Gastroesophageal sphincter (tissue), 4 donors: ENCODE measurements at regions not wholly inside any gene's neighbourhood (a gene's known extent, or its start where the extent isn't known, plus 50 kb on each side); places are given as distances from the start of the nearest gene placed in this dataset.

ENCODE experiments used
- ATAC-seq: fragments of 150-250 bp; one replicate; pipeline ENCODE4 v1.9.1; 2016; ENCODE audit warnings: mild to moderate bottlenecking, moderate library complexity
- H3K27ac ChIP-seq, 4 donors: fragments of 200-600 bp; sonication (generic) in 3 of 4; 1 replicate in 3 of 4; 2 replicates in 1 of 4; pipeline ENCODE4 v1.5.1; 2016 to 2019
- H3K27me3 ChIP-seq: fragments of 200-600 bp; sonication (generic); one replicate; pipeline ENCODE4 v1.5.1; 2019
- H3K36me3 ChIP-seq, 2 donors: fragments of 200-600 bp; sonication (generic); one replicate each; pipeline ENCODE4 v1.5.1; 2019; ENCODE audit warnings: control low read depth in 1 of 2
- H3K4me1 ChIP-seq, 3 donors: fragments of 200-600 bp; sonication (generic); 1 replicate in 2 of 3; 2 replicates in 1 of 3; pipeline ENCODE4 v1.5.1; 2016 to 2019; ENCODE audit warnings: control low read depth in 2 of 3
- H3K4me3 ChIP-seq, 2 donors: fragments of 200-600 bp; sonication (generic); one replicate each; pipeline ENCODE4 v1.5.1; 2019; ENCODE audit warnings: mild to moderate bottlenecking in 1 of 2, moderate library complexity in 1 of 2
- H3K9me3 ChIP-seq, 3 donors: fragments of 200-600 bp; sonication (generic); one replicate each; pipeline ENCODE4 v1.5.1; 2017 to 2019; ENCODE audit warnings: control low read depth in 2 of 3
- CTCF ChIP-seq, 4 experiments: fragments of 200-600 bp in 2 of 4; fragments of 450-650 bp in 2 of 4; sonication (generic) in 1 of 4; IDR thresholded peaks; one replicate each; pipeline ENCODE4 v1.5.1; 2017 to 2019; ENCODE audit warnings: antibody characterized with exemption in 4 of 4, mild to moderate bottlenecking in 2 of 4, moderate library complexity in 2 of 4
- EP300 ChIP-seq: sonication (generic); formaldehyde crosslinking; IDR thresholded peaks from one replicate; pipeline ENCODE4 v1.6.1; 2017; ENCODE audit warnings: antibody characterized with exemption, mild to moderate bottlenecking
- POLR2A ChIP-seq, 2 donors: fragments of 450-650 bp; IDR thresholded peaks; one replicate each; pipeline ENCODE4 v1.6.1; 2017; ENCODE audit warnings: antibody characterized with exemption in 2 of 2, mild to moderate bottlenecking in 2 of 2, moderate library complexity in 1 of 2
- POLR2AphosphoS5 ChIP-seq: sonication (generic); formaldehyde crosslinking; IDR thresholded peaks from one replicate; pipeline ENCODE4 v1.6.1; 2017; ENCODE audit warnings: antibody characterized with exemption
- whole genome bisulfite sequencing, 2 donors: methylation state at CpG; one replicate each; pipeline ENCODE4 v1.1.5; 2018; ENCODE audit warnings: low coverage in 1 of 2; 5-methylcytosine and 5-hydroxymethylcytosine counted together

GRCh38 chr3:106827515-106828213 is 549.6 kb upstream of the CCDC54 start:
- WGBS, 2 donors = 64 to 69% methylated on average over 5 of the region's 5 CpGs
- Histone ChIP-seq H3K27ac (no peak overlapping the region), H3K36me3 (no peaks in the 10 kb centered on the region), H3K27me3 (no peaks in the 10 kb centered on the region), H3K9me3 (no peaks in the 10 kb centered on the region), H3K4me1 (peaks cover 3 to 9% (median 4%) of the 10 kb centered on the region in 3 donors), H3K4me3 (no peak overlapping the region)
- no peak for ATAC-seq
- no peak for TF ChIP-seq POLR2AphosphoS5
- no peak for TF ChIP-seq CTCF (IDR thresholded peaks at IDR 0.05)
- TF ChIP-seq POLR2A (IDR thresholded peaks at IDR 0.05) = no peak
- no peak for TF ChIP-seq EP300

GRCh38 chr3:106829206-106829605 is 548.0 kb upstream of the CCDC54 start:
- H3K4me1 ChIP-seq = peaks cover 3 to 9% (median 4%) of the 10 kb centered on the region in 3 donors
- no peak for ATAC-seq
- H3K27me3 ChIP-seq = no peaks in the 10 kb centered on the region
- TF ChIP-seq EP300 = no peak
- no peak for TF ChIP-seq CTCF (IDR thresholded peaks at IDR 0.05)
- TF ChIP-seq POLR2AphosphoS5 = no peak
- TF ChIP-seq POLR2A (IDR thresholded peaks at IDR 0.05) = no peak
- H3K4me3 ChIP-seq = no peak overlapping the region
- no peaks in the 10 kb centered on the region for H3K36me3 ChIP-seq
- no peak overlapping the region for H3K27ac ChIP-seq
- no peaks in the 10 kb centered on the region for H3K9me3 ChIP-seq
- 75 to 80% methylated on average over 2 to 3 of the region's 3 CpGs for WGBS, 2 donors

- Histone ChIP-seq H3K36me3 (no peaks in the 10 kb centered on the region), H3K9me3 (no peaks in the 10 kb centered on the region), H3K27ac (no peak overlapping the region), H3K4me3 (no peak overlapping the region), H3K27me3 (no peaks in the 10 kb centered on the region), H3K4me1 (peaks cover 0 to 9% (median 4%) of the 10 kb centered on the region in 3 donors)
- no peak for TF ChIP-seq EP300
- no peak for TF ChIP-seq POLR2A (IDR thresholded peaks at IDR 0.05)
- no peak for TF ChIP-seq CTCF (IDR thresholded peaks at IDR 0.05)
- no peak for TF ChIP-seq POLR2AphosphoS5
- 67 to 75% methylated on average over 2 of the region's 2 CpGs for WGBS, 2 donors
- no peak for ATAC-seq
These were observed 546.9 kb upstream of the CCDC54 start for GRCh38 chr3:106830334-106830733.

GRCh38 chr3:106836906-106837305 is 540.3 kb upstream of the CCDC54 start:
- H3K36me3 ChIP-seq = no peaks in the 10 kb centered on the region
- no peak for TF ChIP-seq POLR2A (IDR thresholded peaks at IDR 0.05)
- no peak for TF ChIP-seq CTCF (IDR thresholded peaks at IDR 0.05)
- no peak for TF ChIP-seq POLR2AphosphoS5
- no peak for TF ChIP-seq EP300
- H3K4me1 ChIP-seq = peaks cover 0 to 11% (median 4%) of the 10 kb centered on the region in 3 donors
- H3K4me3 ChIP-seq = no peak overlapping the region
- WGBS, 2 donors = 83 to 89% methylated on average over 3 to 5 of the region's 5 CpGs
- no peaks in the 10 kb centered on the region for H3K27me3 ChIP-seq
- H3K9me3 ChIP-seq = no peaks in the 10 kb centered on the region
- ATAC-seq = no peak
- H3K27ac ChIP-seq = no peak overlapping the region

GRCh38 chr3:106837616-106838015 is 539.6 kb upstream of the CCDC54 start:
- Histone ChIP-seq H3K27ac (no peak overlapping the region), H3K36me3 (no peaks in the 10 kb centered on the region), H3K4me1 (peaks cover 0 to 11% (median 4%) of the 10 kb centered on the region in 3 donors), H3K27me3 (no peaks in the 10 kb centered on the region), H3K9me3 (no peaks in the 10 kb centered on the region), H3K4me3 (no peak overlapping the region)
- ATAC-seq = no peak
- TF ChIP-seq CTCF (IDR thresholded peaks at IDR 0.05) (no peak), EP300 (no peak), POLR2AphosphoS5 (no peak), POLR2A (IDR thresholded peaks at IDR 0.05) (no peak)
- WGBS, 2 donors = 98 to 100% methylated on average over 3 of the region's 3 CpGs
